ENCODE measurements at regions not wholly inside any gene's neighbourhood (a gene's known extent, or its start where the extent isn't known, plus 50 kb on each side); places are given as distances from the start of the nearest gene placed in this dataset.

GRCh38 chrX:95797344-95797743 lies 887.3 kb upstream of the DIAPH2 start:
- no peak for DNase-seq

- DNase-seq = no peak
Observed at GRCh38 chrX:95823796-95824195, 860.8 kb upstream of the DIAPH2 start.

- no peak for DNase-seq
Observed at GRCh38 chrX:95835223-95835622, 849.4 kb upstream of the DIAPH2 start.

- no peak for DNase-seq
Observed at GRCh38 chrX:95836517-95836916, 848.1 kb upstream of the DIAPH2 start.

GRCh38 chrX:95841863-95842262 lies 842.8 kb upstream of the DIAPH2 start:
- no peak for DNase-seq

GRCh38 chrX:95860127-95860526 lies 824.5 kb upstream of the DIAPH2 start:
- DNase-seq = no peak

- DNase-seq = no peak
Observed at GRCh38 chrX:95875661-95876060, 809.0 kb upstream of the DIAPH2 start.

GRCh38 chrX:95878874-95879273 lies 805.8 kb upstream of the DIAPH2 start:
- DNase-seq = no peak

- DNase-seq = no peak
Observed at GRCh38 chrX:95884186-95884585, 800.5 kb upstream of the DIAPH2 start.

GRCh38 chrX:95885074-95885473 lies 799.6 kb upstream of the DIAPH2 start:
- DNase-seq = peak; percentile 33

- no peak for DNase-seq
Observed at GRCh38 chrX:95889279-95889678, 795.4 kb upstream of the DIAPH2 start.

- peak; percentile 19 for DNase-seq
Observed at GRCh38 chrX:95893636-95894035, 791.0 kb upstream of the DIAPH2 start.

GRCh38 chrX:95903490-95903889 lies 781.2 kb upstream of the DIAPH2 start:
- DNase-seq = no peak

GRCh38 chrX:95903975-95904374 lies 780.7 kb upstream of the DIAPH2 start:
- DNase-seq = no peak

- no peak for DNase-seq
Observed at GRCh38 chrX:95907081-95907480, 777.6 kb upstream of the DIAPH2 start.

GRCh38 chrX:95911062-95911461 lies 773.6 kb upstream of the DIAPH2 start:
- no peak for DNase-seq

- no peak for DNase-seq
Observed at GRCh38 chrX:95919605-95920004, 765.0 kb upstream of the DIAPH2 start.

GRCh38 chrX:95945528-95945927 lies 739.1 kb upstream of the DIAPH2 start:
- no peak for DNase-seq

GRCh38 chrX:95949588-95949987 lies 735.1 kb upstream of the DIAPH2 start:
- DNase-seq = no peak

GRCh38 chrX:95950679-95951078 lies 734.0 kb upstream of the DIAPH2 start:
- DNase-seq = no peak

GRCh38 chrX:95953564-95953963 lies 731.1 kb upstream of the DIAPH2 start:
- no peak for DNase-seq

- no peak for DNase-seq
Observed at GRCh38 chrX:95956745-95957144, 727.9 kb upstream of the DIAPH2 start.

GRCh38 chrX:95973456-95974095 lies 711.1 kb upstream of the DIAPH2 start:
- DNase-seq = peak; percentile 42

GRCh38 chrX:95974096-95974470 lies 710.6 kb upstream of the DIAPH2 start:
- no peak for DNase-seq

- DNase-seq = no peak
Observed at GRCh38 chrX:95974890-95975289, 709.8 kb upstream of the DIAPH2 start.

- DNase-seq = no peak
Observed at GRCh38 chrX:95995583-95995982, 689.1 kb upstream of the DIAPH2 start.
